ENCODE measurements at regions not wholly inside any gene's neighbourhood (a gene's known extent, or its start where the extent isn't known, plus 50 kb on each side); places are given as distances from the start of the nearest gene placed in this dataset.

- TF ChIP-seq CTCF (IDR thresholded peaks at IDR 0.05; ENCODE audit: insufficient read depth, low read depth, low read length): no peak
- peak; percentile 35 for DNase-seq (ENCODE audit: low read depth)
Observed at GRCh38 chrX:45900766-45901615, 644.2 kb downstream of the ZNF674 start.

GRCh38 chrX:45894864-45895645 lies 650.2 kb downstream of the ZNF674 start:
- no peak overlapping the region for H3K4me3 ChIP-seq (ENCODE audit: low read depth, low read length)
- TF ChIP-seq CTCF (IDR thresholded peaks at IDR 0.05; ENCODE audit: insufficient read depth, low read depth, low read length): no peak

More at GRCh38 chrX:45900766-45901615, 644.2 kb downstream of the ZNF674 start:
- H3K4me3 ChIP-seq (ENCODE audit: low read depth, low read length): no peak overlapping the region

GRCh38 chrX:45889471-45889870 lies 655.8 kb downstream of the ZNF674 start:
- no peak overlapping the region for H3K4me3 ChIP-seq (ENCODE audit: low read depth, low read length)
- DNase-seq (ENCODE audit: low read depth): peak; percentile 65
- no peak for TF ChIP-seq CTCF (IDR thresholded peaks at IDR 0.05; ENCODE audit: insufficient read depth, low read depth, low read length)

More at GRCh38 chrX:45894864-45895645, 650.2 kb downstream of the ZNF674 start:
- DNase-seq (ENCODE audit: low read depth): no peak

- no peak for DNase-seq (ENCODE audit: low read depth)
- TF ChIP-seq CTCF (IDR thresholded peaks at IDR 0.05; ENCODE audit: insufficient read depth, low read depth, low read length): no peak
- no peak overlapping the region for H3K4me3 ChIP-seq (ENCODE audit: low read depth, low read length)
Observed at GRCh38 chrX:45888518-45888917, 656.7 kb downstream of the ZNF674 start.

GRCh38 chrX:45885931-45886330 lies 659.3 kb downstream of the ZNF674 start:
- TF ChIP-seq CTCF (IDR thresholded peaks at IDR 0.05; ENCODE audit: insufficient read depth, low read depth, low read length): no peak

GRCh38 chrX:45879512-45879911 lies 665.7 kb downstream of the ZNF674 start:
- no peak overlapping the region for H3K4me3 ChIP-seq (ENCODE audit: low read depth, low read length)
- TF ChIP-seq CTCF (IDR thresholded peaks at IDR 0.05; ENCODE audit: insufficient read depth, low read depth, low read length): no peak
- no peak for DNase-seq (ENCODE audit: low read depth)

More at GRCh38 chrX:45885931-45886330, 659.3 kb downstream of the ZNF674 start:
- DNase-seq (ENCODE audit: low read depth): no peak
- H3K4me3 ChIP-seq (ENCODE audit: low read depth, low read length): no peak overlapping the region
